ENCODE measurements at regions not wholly inside any gene's neighbourhood (a gene's known extent, or its start where the extent isn't known, plus 50 kb on each side); places are given as distances from the start of the nearest gene placed in this dataset.

GRCh38 chr19:27691991-27692390, 1521.0 kb downstream of the UQCRFS1 start:
- TF ChIP-seq EZH2 (IDR thresholded peaks at IDR 0.05; ENCODE audit: borderline replicate concordance, low read depth, low read length, poor library complexity, severe bottlenecking) (no peak), CTCF (conservative IDR thresholded peaks at IDR 0.05; ENCODE audit: low read depth, low read length) (no peak)
